ENCODE measurements at regions not wholly inside any gene's neighbourhood (a gene's known extent, or its start where the extent isn't known, plus 50 kb on each side); places are given as distances from the start of the nearest gene placed in this dataset.

GRCh38 chr13:76293751-76294150 lies 592.5 kb downstream of the KCTD12 start:
- no peak for DNase-seq
- no peaks in the 10 kb centered on the region for H3K27me3 ChIP-seq (ENCODE audit: control insufficient read depth, insufficient read depth, low read length)
- no peak overlapping the region for H3K4me3 ChIP-seq (ENCODE audit: low read length in 3 of 3)
- H3K27ac ChIP-seq (ENCODE audit: low read depth in 2 of 2, low read length in 2 of 2): no peak overlapping the region
- no peak for TF ChIP-seq CTCF (IDR thresholded peaks at IDR 0.05; ENCODE audit: borderline replicate concordance, extremely low read depth, insufficient read depth)
- intact Hi-C loops (cut with DNase I): no loop called here
- no peak for FAIRE-seq
- no peaks in the 10 kb centered on the region for H3K4me1 ChIP-seq (ENCODE audit: control insufficient read depth in 2 of 3, insufficient read depth in 2 of 3, low read depth in 1 of 3, low read length in 3 of 3)
- H3K36me3 ChIP-seq (ENCODE audit: control insufficient read depth in 2 of 3, insufficient read depth in 3 of 3, low read length in 3 of 3): no peaks in the 10 kb centered on the region
- H3K9ac ChIP-seq (ENCODE audit: low read length in 3 of 3): no peak overlapping the region
- H3K9me3 ChIP-seq (ENCODE audit: control insufficient read depth in 2 of 3, insufficient read depth in 1 of 3, low read length in 3 of 3): no peaks in the 10 kb centered on the region

DNA sequence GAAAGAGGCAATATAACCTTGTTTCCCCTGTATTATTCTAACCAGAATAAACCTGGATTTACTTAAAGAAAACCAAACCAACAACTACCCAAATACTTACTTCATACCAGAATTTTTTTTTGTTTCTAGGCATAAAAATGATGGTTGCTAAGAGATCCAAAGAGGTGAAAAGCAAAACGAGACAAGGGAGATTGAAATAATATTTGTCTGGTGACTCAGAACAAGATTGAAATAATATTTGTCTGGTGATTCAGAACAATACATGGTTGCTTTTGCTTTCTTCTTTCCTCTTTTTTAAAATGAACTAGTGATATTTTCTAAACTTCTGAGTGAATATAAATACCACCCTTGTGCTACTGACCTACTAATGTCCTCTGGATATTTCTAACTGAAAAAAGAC lies 592.9 kb downstream of the KCTD12 start:
- Histone ChIP-seq H3K27me3 (ENCODE audit: control insufficient read depth, insufficient read depth, low read length) (no peaks in the 10 kb centered on the region), H3K9me3 (ENCODE audit: control insufficient read depth in 2 of 3, insufficient read depth in 1 of 3, low read length in 3 of 3) (no peaks in the 10 kb centered on the region), H3K4me1 (ENCODE audit: control insufficient read depth in 2 of 3, insufficient read depth in 2 of 3, low read depth in 1 of 3, low read length in 3 of 3) (no peaks in the 10 kb centered on the region), H3K27ac (ENCODE audit: low read depth in 2 of 2, low read length in 2 of 2) (no peak overlapping the region), H3K36me3 (ENCODE audit: control insufficient read depth in 2 of 3, insufficient read depth in 3 of 3, low read length in 3 of 3) (no peaks in the 10 kb centered on the region), H3K9ac (ENCODE audit: low read length in 3 of 3) (no peak overlapping the region), H3K4me3 (ENCODE audit: low read length in 3 of 3) (no peak overlapping the region)
- DNase-seq (no peak), FAIRE-seq (no peak)
- TF ChIP-seq CTCF (IDR thresholded peaks at IDR 0.05; ENCODE audit: borderline replicate concordance, extremely low read depth, insufficient read depth): no peak
- intact Hi-C loops (cut with DNase I): no loop called here

DNA sequence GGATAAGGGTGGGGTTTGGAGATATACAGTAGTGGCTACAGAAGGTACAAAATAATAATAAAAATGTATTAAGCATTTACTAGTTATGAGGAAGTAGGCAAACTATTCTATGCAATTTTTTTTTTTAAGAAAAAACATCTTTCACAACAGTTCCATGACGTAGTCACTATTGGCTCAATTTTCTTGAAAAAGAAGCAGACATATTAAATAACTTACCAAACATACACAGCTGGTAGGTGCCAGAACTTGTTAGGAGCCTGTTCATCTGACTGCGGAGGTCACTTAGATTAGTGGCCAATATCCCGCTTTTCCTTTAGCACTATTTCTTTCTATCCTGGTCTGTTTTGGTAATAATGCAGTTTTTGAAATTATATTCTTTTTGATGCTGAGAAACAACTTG lies 593.5 kb downstream of the KCTD12 start:
- H3K4me3 ChIP-seq (ENCODE audit: low read length in 3 of 3): no peak overlapping the region
- no peaks in the 10 kb centered on the region for H3K36me3 ChIP-seq (ENCODE audit: control insufficient read depth in 2 of 3, insufficient read depth in 3 of 3, low read length in 3 of 3)
- intact Hi-C loops (cut with DNase I): no loop called here
- TF ChIP-seq CTCF (IDR thresholded peaks at IDR 0.05; ENCODE audit: borderline replicate concordance, extremely low read depth, insufficient read depth): no peak
- H3K4me1 ChIP-seq (ENCODE audit: control insufficient read depth in 2 of 3, insufficient read depth in 2 of 3, low read depth in 1 of 3, low read length in 3 of 3): no peaks in the 10 kb centered on the region
- no peak overlapping the region for H3K27ac ChIP-seq (ENCODE audit: low read depth in 2 of 2, low read length in 2 of 2)
- H3K9me3 ChIP-seq (ENCODE audit: control insufficient read depth in 2 of 3, insufficient read depth in 1 of 3, low read length in 3 of 3): no peaks in the 10 kb centered on the region
- DNase-seq (no peak), FAIRE-seq (no peak)
- no peak overlapping the region for H3K9ac ChIP-seq (ENCODE audit: low read length in 3 of 3)
- H3K27me3 ChIP-seq (ENCODE audit: control insufficient read depth, insufficient read depth, low read length): no peaks in the 10 kb centered on the region

DNA sequence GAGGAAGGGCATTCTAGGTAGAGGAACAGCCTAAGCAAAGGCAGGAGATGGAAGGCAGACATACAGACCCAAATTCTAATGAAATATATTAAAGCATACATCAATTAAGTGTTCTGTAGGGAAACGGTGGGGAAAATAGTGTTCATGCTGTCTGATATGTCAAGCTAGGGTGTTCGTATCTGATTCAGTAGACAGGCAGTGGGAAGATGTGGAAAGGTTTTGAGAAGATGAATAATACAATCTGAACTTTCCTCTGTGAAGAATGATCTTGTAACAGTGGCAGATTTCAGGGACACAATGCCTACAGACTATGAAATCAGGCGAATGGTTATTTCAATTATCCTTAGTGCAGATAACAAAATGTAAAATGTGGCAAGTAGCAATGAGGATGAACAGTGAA lies 594.2 kb downstream of the KCTD12 start:
- intact Hi-C loops (cut with DNase I): no loop called here
- no peak overlapping the region for H3K9ac ChIP-seq (ENCODE audit: low read length in 3 of 3)
- DNase-seq (no peak), FAIRE-seq (no peak)
- H3K4me1 ChIP-seq (ENCODE audit: control insufficient read depth in 2 of 3, insufficient read depth in 2 of 3, low read depth in 1 of 3, low read length in 3 of 3): no peaks in the 10 kb centered on the region
- H3K9me3 ChIP-seq (ENCODE audit: control insufficient read depth in 2 of 3, insufficient read depth in 1 of 3, low read length in 3 of 3): no peaks in the 10 kb centered on the region
- no peak overlapping the region for H3K27ac ChIP-seq (ENCODE audit: low read depth in 2 of 2, low read length in 2 of 2)
- TF ChIP-seq CTCF (IDR thresholded peaks at IDR 0.05; ENCODE audit: borderline replicate concordance, extremely low read depth, insufficient read depth): no peak
- no peaks in the 10 kb centered on the region for H3K36me3 ChIP-seq (ENCODE audit: control insufficient read depth in 2 of 3, insufficient read depth in 3 of 3, low read length in 3 of 3)
- no peak overlapping the region for H3K4me3 ChIP-seq (ENCODE audit: low read length in 3 of 3)
- no peaks in the 10 kb centered on the region for H3K27me3 ChIP-seq (ENCODE audit: control insufficient read depth, insufficient read depth, low read length)

Data from kidney (tissue), 13 donors.